ENCODE measurements at regions not wholly inside any gene's neighbourhood (a gene's known extent, or its start where the extent isn't known, plus 50 kb on each side); places are given as distances from the start of the nearest gene placed in this dataset.

DNA sequence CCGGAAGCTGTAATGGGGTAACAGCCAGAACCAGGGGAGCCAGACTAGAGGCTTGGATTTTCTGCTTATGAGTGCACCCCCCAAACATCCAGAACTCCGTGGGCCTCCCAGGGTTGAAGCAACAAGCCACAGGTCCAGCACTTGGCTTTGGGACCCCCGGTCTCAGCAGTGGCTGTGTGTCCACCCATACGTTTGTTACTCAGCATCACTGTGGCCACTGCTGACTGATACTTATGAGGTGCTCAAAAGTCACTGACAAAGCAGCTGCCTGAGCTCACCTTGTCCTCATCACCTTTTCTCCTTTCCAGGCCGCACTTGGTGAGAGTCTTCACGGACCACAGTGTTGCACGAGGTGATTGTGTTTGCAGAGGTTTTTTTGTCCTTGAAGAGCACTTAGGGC, 145.6 kb upstream of the RFLNA start:
- TF ChIP-seq, protein P1, sequence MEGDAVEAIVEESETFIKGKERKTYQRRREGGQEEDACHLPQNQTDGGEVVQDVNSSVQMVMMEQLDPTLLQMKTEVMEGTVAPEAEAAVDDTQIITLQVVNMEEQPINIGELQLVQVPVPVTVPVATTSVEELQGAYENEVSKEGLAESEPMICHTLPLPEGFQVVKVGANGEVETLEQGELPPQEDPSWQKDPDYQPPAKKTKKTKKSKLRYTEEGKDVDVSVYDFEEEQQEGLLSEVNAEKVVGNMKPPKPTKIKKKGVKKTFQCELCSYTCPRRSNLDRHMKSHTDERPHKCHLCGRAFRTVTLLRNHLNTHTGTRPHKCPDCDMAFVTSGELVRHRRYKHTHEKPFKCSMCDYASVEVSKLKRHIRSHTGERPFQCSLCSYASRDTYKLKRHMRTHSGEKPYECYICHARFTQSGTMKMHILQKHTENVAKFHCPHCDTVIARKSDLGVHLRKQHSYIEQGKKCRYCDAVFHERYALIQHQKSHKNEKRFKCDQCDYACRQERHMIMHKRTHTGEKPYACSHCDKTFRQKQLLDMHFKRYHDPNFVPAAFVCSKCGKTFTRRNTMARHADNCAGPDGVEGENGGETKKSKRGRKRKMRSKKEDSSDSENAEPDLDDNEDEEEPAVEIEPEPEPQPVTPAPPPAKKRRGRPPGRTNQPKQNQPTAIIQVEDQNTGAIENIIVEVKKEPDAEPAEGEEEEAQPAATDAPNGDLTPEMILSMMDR (conservative IDR thresholded peaks at IDR 0.05; ENCODE audit: low read depth, low read length) = no peak
- no peak overlapping the region for H3K4me3 ChIP-seq (ENCODE audit: low read depth, low read length)

DNA sequence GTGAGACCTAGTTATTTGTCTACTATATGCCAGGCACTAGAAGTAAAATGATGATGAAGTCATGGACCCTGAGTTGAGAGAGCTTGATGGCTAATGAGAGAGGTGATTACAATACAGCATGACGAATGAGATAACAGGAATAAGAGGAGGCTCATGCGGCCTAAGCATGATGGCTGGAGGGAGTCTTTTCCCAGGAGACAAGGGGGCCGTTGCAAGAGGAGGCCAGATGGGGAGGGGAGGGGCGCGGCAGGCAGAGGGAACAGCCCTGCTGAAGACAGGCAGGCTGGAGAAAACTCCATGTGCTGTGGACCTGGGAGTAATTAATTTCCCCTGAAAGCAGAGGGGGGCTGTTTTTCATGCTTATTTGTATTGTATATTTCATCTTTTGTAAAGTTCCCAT, 144.7 kb upstream of the RFLNA start:
- H3K4me3 ChIP-seq (ENCODE audit: low read depth, low read length) = no peak overlapping the region
- TF ChIP-seq, protein P1 (conservative IDR thresholded peaks at IDR 0.05; ENCODE audit: low read depth, low read length) = no peak
- DNase-seq (ENCODE audit: low read depth) = no peak

More for the DNA sequence above, 145.6 kb upstream of the RFLNA start:
- no peak for DNase-seq (ENCODE audit: low read depth)

DNA sequence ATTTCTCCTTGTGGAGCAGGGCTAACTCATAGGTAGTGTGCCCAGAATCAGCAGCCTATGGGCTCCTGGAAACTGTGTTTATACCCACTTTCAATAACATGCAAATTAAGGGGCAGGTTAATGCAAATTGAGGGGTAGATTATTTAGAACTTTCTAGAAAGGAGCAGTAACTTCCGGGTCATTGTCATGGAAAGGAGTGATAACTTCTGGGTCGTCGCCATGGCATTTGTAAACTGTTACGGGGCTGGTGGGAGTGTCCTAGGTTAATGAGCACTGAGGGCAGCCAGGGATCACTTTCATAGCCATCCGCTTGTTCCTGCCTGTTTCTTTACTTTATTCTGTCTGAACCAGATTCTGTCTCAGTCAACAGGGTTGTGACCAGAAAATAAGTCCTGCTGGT, 143.3 kb upstream of the RFLNA start:
- TF ChIP-seq, protein P1 (conservative IDR thresholded peaks at IDR 0.05; ENCODE audit: low read depth, low read length) = no peak
- DNase-seq (ENCODE audit: low read depth) = no peak
- H3K4me3 ChIP-seq (ENCODE audit: low read depth, low read length) = no peak overlapping the region

DNA sequence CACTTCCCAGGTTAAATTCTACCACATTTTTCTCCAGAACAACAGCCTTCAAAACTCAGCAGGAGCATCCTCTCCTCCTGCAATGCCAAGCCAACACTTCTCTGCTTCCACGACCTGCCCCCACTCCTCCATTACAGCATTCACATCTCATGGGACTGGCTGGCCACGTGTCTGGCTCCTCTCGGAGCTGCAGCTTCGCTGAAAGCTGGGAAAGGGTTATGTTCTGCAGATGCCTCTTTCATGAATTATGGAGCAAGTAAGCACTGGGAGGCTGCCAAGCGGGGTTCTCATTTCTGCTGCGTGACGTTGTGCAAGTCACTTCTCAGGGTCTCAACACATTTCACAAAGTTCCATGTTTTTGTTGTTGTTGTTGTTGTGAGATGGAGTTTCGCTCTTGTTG, 142.2 kb upstream of the RFLNA start:
- H3K4me3 ChIP-seq (ENCODE audit: low read depth, low read length) = no peak overlapping the region
- DNase-seq (ENCODE audit: low read depth) = no peak
- TF ChIP-seq, protein P1 (conservative IDR thresholded peaks at IDR 0.05; ENCODE audit: low read depth, low read length) = no peak

DNA sequence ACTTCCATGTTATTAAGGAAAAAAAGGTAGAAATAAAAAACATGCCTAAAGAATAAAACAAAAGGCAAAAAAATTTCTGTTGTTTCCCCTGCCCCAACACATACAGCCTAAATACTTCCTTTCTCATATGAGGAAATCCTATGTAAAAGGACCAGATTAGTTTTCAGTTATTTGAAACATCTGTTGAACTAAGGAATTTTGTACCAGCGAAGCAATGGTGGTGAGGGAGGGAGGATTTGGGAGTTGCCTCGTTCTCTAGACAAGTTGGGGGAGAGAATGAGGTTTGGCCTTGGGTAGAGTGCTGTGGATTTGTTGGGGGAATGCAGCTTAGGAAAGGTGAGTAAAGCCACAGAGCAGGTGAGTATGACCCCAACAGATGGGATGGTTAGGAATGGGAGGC, 141.5 kb upstream of the RFLNA start:
- no peak for DNase-seq (ENCODE audit: low read depth)
- TF ChIP-seq, protein P1 (conservative IDR thresholded peaks at IDR 0.05; ENCODE audit: low read depth, low read length) = no peak

DNA sequence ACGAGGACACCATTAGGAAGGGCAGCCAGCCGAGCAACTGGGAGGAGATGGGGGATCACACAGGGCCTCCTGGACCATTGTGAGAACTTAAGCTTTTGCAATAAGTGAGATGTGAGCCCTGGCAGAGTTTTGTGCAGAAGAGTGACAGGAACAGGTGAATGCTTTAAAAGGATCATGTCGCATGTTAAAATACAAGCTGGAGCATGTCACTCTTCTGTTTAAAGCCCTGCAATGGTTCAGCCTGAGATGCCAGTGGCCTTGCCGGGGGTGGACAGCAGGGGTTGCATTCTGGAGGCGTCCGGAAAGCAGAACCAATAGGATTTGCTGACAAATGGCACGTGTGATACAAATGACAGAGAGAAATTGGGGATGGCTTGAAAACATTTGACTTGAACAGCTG, 137.5 kb upstream of the RFLNA start:
- DNase-seq (ENCODE audit: low read depth) = no peak
- TF ChIP-seq, protein P1 (conservative IDR thresholded peaks at IDR 0.05; ENCODE audit: low read depth, low read length) = no peak

More for the DNA sequence above, 141.5 kb upstream of the RFLNA start:
- H3K4me3 ChIP-seq (ENCODE audit: low read depth, low read length) = no peak overlapping the region

DNA sequence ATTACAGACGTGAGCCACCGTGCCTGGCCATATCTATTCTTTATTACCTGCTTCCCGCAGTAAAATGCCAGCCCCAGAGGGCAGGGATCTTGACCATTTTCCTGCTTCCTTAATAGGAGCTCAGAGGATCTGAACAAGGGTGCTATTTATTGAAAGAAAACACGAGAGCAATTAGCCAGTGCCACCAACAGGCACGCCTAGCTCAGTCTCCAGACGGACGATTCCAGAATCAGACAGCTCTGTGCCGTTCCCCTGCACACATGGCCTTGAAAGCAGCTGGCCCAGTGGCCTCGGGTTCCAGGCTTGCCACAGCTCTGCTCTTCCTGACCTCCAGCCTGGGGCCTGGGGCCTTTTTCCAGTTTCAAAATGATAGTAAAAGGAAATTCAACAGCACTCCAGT, 135.2 kb upstream of the RFLNA start:
- TF ChIP-seq, protein P1 (conservative IDR thresholded peaks at IDR 0.05; ENCODE audit: low read depth, low read length) = no peak
- no peak for DNase-seq (ENCODE audit: low read depth)
- H3K4me3 ChIP-seq (ENCODE audit: low read depth, low read length) = no peak overlapping the region

More for the DNA sequence above, 137.5 kb upstream of the RFLNA start:
- H3K4me3 ChIP-seq (ENCODE audit: low read depth, low read length) = no peak overlapping the region

Measured in epithelial cell of proximal tubule (primary cell).